OCI-LY3 (cell line): ENCODE measurements at regions not wholly inside any gene's neighbourhood (a gene's known extent, or its start where the extent isn't known, plus 50 kb on each side); places are given as distances from the start of the nearest gene placed in this dataset.
"Not testable (repeated sequence)": the region's sequence is repeated elsewhere in the genome, so short reads cannot be mapped to it uniquely, and the experiment has no call there.

Experiments
- H2AFZ ChIP-seq: fragments of 200-600, 300-600 bp; shearing (Covaris generic); 2 replicates; pipeline ENCODE4 v1.6.0; 2014; ENCODE audit warnings: antibody characterized with exemption, low read depth, low read length
- H3K27ac ChIP-seq: fragments of 200-600, 300-600 bp; sonication (generic); 2 replicates; pipeline ENCODE4 v1.5.1; 2014; ENCODE audit warnings: mild to moderate bottlenecking, low read length, moderate library complexity, mixed read lengths
- H3K27me3 ChIP-seq: fragments of 200-600, 300-600 bp; sonication (generic); 2 replicates; pipeline ENCODE4 v1.6.1; 2014; ENCODE audit warnings: low read depth, low read length, mixed read lengths
- H3K36me3 ChIP-seq: fragments of 200-600, 300-600 bp; sonication (generic); replicated peaks from 2 replicates; pipeline ENCODE3; 2014; ENCODE audit warnings: low read depth, low read length, mixed read lengths
- H3K4me1 ChIP-seq: fragments of 300-600, 200-600 bp; sonication (generic); 2 replicates; pipeline ENCODE4 v1.6.1; 2014; ENCODE audit warnings: low read length, mixed read lengths
- H3K4me2 ChIP-seq: fragments of 200-600, 300-600 bp; sonication (generic); 2 replicates; pipeline ENCODE4 v1.6.1; 2014; ENCODE audit warnings: low read length, mixed read lengths
- H3K4me3 ChIP-seq: fragments of 300-600, 200-600 bp; sonication (generic); 2 replicates; pipeline ENCODE4 v1.5.1; 2014; ENCODE audit warnings: antibody characterized with exemption, mild to moderate bottlenecking, low read length, moderate library complexity
- H3K79me2 ChIP-seq: fragments of 300-600, 200-600 bp; shearing (Covaris generic); 2 replicates; pipeline ENCODE4 v1.6.1; 2014; ENCODE audit warnings: mild to moderate bottlenecking, low read length, mixed read lengths
- H3K9ac ChIP-seq: fragments of 300-600, 200-600 bp; shearing (Covaris generic); 2 replicates; pipeline ENCODE4 v1.6.0; 2014; ENCODE audit warnings: mild to moderate bottlenecking, low read length, moderate library complexity
- H3K9me3 ChIP-seq: fragments of 200-600, 300-600 bp; shearing (Covaris generic); 2 replicates; pipeline ENCODE4 v1.6.1; 2014; ENCODE audit warnings: low read length, mixed read lengths; ENCODE audit not compliant: insufficient read depth
- H4K20me1 ChIP-seq: fragments of 200-600, 300-600 bp; sonication (generic); 2 replicates; pipeline ENCODE4 v1.6.1; 2016; ENCODE audit warnings: low read length, mixed read lengths; ENCODE audit not compliant: insufficient read depth
- CTCF ChIP-seq: fragments of 200-600, 300-600 bp; sonication (generic); IDR thresholded peaks from 2 replicates; pipeline ENCODE4 v1.5.1; 2014; ENCODE audit warnings: antibody characterized with exemption, low read length, low read depth
- EZH2phosphoT487 ChIP-seq: fragments of 200-600 bp; shearing (Covaris generic); IDR thresholded peaks from 2 replicates; pipeline ENCODE4 v1.6.1; 2018; ENCODE audit warnings: antibody characterized with exemption, mixed run types, low read depth

- Histone ChIP-seq H3K9ac (no peak overlapping the region), H3K4me2 (no peak overlapping the region), H3K9me3 (no peaks in the 10 kb centered on the region), H3K27ac (no peak overlapping the region), H3K4me1 (no peaks in the 10 kb centered on the region), H4K20me1 (no peaks in the 10 kb centered on the region), H3K79me2 (no peaks in the 10 kb centered on the region), H2AFZ (no peak overlapping the region), H3K27me3 (no peaks in the 10 kb centered on the region), H3K4me3 (no peak overlapping the region), H3K36me3 (no peaks in the 10 kb centered on the region)
- TF ChIP-seq EZH2phosphoT487 (no peak), CTCF (no peak)
Measured at GRCh38 chr14:105882626-105883025, 356.2 kb downstream of the TMEM121 start.

- Histone ChIP-seq H3K9ac (no peak overlapping the region), H3K27me3 (no peaks in the 10 kb centered on the region), H3K36me3 (no peaks in the 10 kb centered on the region), H3K27ac (no peak overlapping the region), H3K9me3 (no peaks in the 10 kb centered on the region), H3K79me2 (no peaks in the 10 kb centered on the region), H4K20me1 (no peaks in the 10 kb centered on the region), H3K4me2 (no peak overlapping the region), H3K4me1 (no peaks in the 10 kb centered on the region), H3K4me3 (no peak overlapping the region), H2AFZ (no peak overlapping the region)
- no peak for TF ChIP-seq CTCF
- TF ChIP-seq EZH2phosphoT487: no peak
Measured at GRCh38 chr14:105883066-105884005, 357.0 kb downstream of the TMEM121 start.

GRCh38 chr14:105884192-105884807, 357.9 kb downstream of the TMEM121 start:
- H3K4me1 ChIP-seq, H3K4me2 ChIP-seq, H3K4me3 ChIP-seq, H2AFZ ChIP-seq, H3K27ac ChIP-seq, H3K79me2 ChIP-seq, H3K9ac ChIP-seq, H3K9me3 ChIP-seq, H3K36me3 ChIP-seq, H4K20me1 ChIP-seq, H3K27me3 ChIP-seq: not testable (repeated sequence)

- Histone ChIP-seq H3K9ac (no peak overlapping the region), H3K9me3 (no peaks in the 10 kb centered on the region), H3K36me3 (no peaks in the 10 kb centered on the region), H3K27me3 (no peaks in the 10 kb centered on the region), H3K4me1 (no peaks in the 10 kb centered on the region), H3K4me2 (no peak overlapping the region), H3K79me2 (no peaks in the 10 kb centered on the region), H2AFZ (no peak overlapping the region), H3K4me3 (no peak overlapping the region), H3K27ac (no peak overlapping the region), H4K20me1 (no peaks in the 10 kb centered on the region)
- TF ChIP-seq EZH2phosphoT487 (no peak), CTCF (no peak)
Measured at GRCh38 chr14:105884808-105885281, 358.5 kb downstream of the TMEM121 start.
